Gastroesophageal sphincter (tissue), 3 donors: ENCODE measurements at regions not wholly inside any gene's neighbourhood (a gene's known extent, or its start where the extent isn't known, plus 50 kb on each side); places are given as distances from the start of the nearest gene placed in this dataset.
"Not testable (repeated sequence)": the region's sequence is repeated elsewhere in the genome, so short reads cannot be mapped to it uniquely, and the experiment has no call there.

Source experiments
- EP300 ChIP-seq: sonication (generic); formaldehyde crosslinking; IDR thresholded peaks from one replicate; pipeline ENCODE4 v1.6.1; 2017; ENCODE audit warnings: antibody characterized with exemption, mild to moderate bottlenecking
- POLR2A ChIP-seq, 2 donors: fragments of 450-650 bp; IDR thresholded peaks; one replicate each; pipeline ENCODE4 v1.6.1; 2017; ENCODE audit warnings: antibody characterized with exemption in 2 of 2, mild to moderate bottlenecking in 2 of 2, moderate library complexity in 1 of 2
- TF ChIP-seq, protein P1 (sequence below), 4 experiments: fragments of 200-600 bp in 2 of 4; fragments of 450-650 bp in 2 of 4; sonication (generic) in 1 of 4; IDR thresholded peaks; one replicate each; pipeline ENCODE4 v1.5.1; 2017 to 2019; ENCODE audit warnings: antibody characterized with exemption in 4 of 4, mild to moderate bottlenecking in 2 of 4, moderate library complexity in 2 of 4

DNA sequence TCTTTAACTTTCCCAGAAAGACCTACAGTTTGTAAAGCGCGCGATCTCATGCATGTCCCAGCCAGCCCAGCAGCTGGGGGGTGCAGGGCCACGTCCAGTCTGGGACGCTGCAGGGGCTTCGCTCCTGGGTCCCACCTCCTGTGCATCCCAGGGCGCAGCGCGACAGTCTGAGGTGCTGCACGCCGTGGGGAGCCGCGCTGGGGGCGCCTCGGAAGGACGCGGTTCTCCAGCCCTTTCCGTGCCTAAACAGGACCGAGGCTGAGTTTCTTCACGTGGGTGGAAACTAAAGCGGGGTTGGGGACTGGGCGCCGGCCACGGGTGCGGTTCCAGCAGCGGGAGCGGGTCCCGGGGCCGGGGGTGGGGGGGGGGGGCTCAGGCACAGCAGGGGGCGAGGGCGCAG lies 221.4 kb downstream of the TP53TG3F start:
- TF ChIP-seq, protein P1, sequence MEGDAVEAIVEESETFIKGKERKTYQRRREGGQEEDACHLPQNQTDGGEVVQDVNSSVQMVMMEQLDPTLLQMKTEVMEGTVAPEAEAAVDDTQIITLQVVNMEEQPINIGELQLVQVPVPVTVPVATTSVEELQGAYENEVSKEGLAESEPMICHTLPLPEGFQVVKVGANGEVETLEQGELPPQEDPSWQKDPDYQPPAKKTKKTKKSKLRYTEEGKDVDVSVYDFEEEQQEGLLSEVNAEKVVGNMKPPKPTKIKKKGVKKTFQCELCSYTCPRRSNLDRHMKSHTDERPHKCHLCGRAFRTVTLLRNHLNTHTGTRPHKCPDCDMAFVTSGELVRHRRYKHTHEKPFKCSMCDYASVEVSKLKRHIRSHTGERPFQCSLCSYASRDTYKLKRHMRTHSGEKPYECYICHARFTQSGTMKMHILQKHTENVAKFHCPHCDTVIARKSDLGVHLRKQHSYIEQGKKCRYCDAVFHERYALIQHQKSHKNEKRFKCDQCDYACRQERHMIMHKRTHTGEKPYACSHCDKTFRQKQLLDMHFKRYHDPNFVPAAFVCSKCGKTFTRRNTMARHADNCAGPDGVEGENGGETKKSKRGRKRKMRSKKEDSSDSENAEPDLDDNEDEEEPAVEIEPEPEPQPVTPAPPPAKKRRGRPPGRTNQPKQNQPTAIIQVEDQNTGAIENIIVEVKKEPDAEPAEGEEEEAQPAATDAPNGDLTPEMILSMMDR (IDR thresholded peaks at IDR 0.05) = not testable (repeated sequence)
- TF ChIP-seq POLR2A (IDR thresholded peaks at IDR 0.05); EP300: not testable (repeated sequence)
